DND-41 (cell line): ENCODE measurements at regions not wholly inside any gene's neighbourhood (a gene's known extent, or its start where the extent isn't known, plus 50 kb on each side); places are given as distances from the start of the nearest gene placed in this dataset.

Source experiments
- EZH2 ChIP-seq: IDR thresholded peaks from 3 replicates; pipeline ENCODE4 v1.6.1; 2012; ENCODE audit warnings: borderline replicate concordance, low read depth, mild to moderate bottlenecking, moderate library complexity, low read length, inconsistent platforms; ENCODE audit not compliant: severe bottlenecking
- TF ChIP-seq, protein P1 (sequence below): IDR thresholded peaks from 2 replicates; pipeline ENCODE4 v1.5.1; 2012; ENCODE audit warnings: borderline replicate concordance, low read length, moderate library complexity, mild to moderate bottlenecking; ENCODE audit not compliant: poor library complexity, severe bottlenecking; ENCODE audit errors: extremely low read depth

DNA sequence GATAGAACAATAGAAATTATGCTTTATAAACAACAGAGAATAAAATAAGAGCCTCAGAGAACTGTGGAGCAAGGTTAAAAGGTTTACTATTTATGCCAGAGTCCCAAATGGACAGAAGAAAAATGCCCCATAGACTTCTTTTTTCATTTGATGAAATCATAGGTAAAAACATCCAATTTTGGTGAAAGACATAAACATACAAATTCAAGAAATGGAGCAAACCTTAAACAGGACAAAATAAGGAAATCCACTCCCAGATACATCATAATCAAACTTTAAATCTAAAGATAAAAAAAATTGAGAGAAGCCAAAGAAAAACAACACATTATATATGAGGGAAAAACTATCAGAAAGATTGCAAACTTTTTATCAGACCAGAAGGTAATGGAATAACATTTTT lies 182.8 kb downstream of the GADD45G start:
- TF ChIP-seq, protein P1, sequence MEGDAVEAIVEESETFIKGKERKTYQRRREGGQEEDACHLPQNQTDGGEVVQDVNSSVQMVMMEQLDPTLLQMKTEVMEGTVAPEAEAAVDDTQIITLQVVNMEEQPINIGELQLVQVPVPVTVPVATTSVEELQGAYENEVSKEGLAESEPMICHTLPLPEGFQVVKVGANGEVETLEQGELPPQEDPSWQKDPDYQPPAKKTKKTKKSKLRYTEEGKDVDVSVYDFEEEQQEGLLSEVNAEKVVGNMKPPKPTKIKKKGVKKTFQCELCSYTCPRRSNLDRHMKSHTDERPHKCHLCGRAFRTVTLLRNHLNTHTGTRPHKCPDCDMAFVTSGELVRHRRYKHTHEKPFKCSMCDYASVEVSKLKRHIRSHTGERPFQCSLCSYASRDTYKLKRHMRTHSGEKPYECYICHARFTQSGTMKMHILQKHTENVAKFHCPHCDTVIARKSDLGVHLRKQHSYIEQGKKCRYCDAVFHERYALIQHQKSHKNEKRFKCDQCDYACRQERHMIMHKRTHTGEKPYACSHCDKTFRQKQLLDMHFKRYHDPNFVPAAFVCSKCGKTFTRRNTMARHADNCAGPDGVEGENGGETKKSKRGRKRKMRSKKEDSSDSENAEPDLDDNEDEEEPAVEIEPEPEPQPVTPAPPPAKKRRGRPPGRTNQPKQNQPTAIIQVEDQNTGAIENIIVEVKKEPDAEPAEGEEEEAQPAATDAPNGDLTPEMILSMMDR = no peak
- no peak for TF ChIP-seq EZH2
